HFF-Myc (cell line): ENCODE measurements at regions not wholly inside any gene's neighbourhood (a gene's known extent, or its start where the extent isn't known, plus 50 kb on each side); places are given as distances from the start of the nearest gene placed in this dataset.

Experiments used
- DNase-seq: peaks from one replicate; pipeline ENCODE4 v3.0.0-alpha.2; 2011; ENCODE audit warnings: low read depth; ENCODE audit errors: extremely low read depth
- H3K4me3 ChIP-seq: replicated peaks from 2 replicates; pipeline ENCODE4 v1.5.1; 2011; ENCODE audit warnings: low read depth, mild to moderate bottlenecking, control low read depth, low read length
- TF ChIP-seq, protein P1 (sequence below): IDR thresholded peaks from 2 replicates; pipeline ENCODE4 v1.5.1; 2012; ENCODE audit warnings: mild to moderate bottlenecking, low read depth, low read length, control low read depth; ENCODE audit errors: missing control alignments

DNA sequence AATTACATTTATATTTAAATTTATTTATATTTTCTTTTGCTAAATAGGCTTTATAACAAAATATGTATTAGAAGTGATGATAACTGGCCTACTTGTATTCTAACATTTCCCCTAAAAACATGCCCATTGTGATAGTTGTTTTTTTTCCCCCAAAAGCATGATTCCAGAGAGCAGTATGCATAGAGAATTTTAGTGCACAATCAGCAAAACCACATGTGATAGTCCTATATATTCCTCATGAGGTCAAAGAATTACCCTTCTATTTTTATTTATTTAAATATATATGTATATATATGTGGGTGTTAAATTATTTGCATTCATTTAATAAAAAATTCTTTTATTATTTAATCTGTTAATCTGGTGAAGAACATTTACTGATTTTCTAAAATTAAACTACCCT, 78.2 kb upstream of the TLL1 start:
- no peak for DNase-seq
- TF ChIP-seq, protein P1, sequence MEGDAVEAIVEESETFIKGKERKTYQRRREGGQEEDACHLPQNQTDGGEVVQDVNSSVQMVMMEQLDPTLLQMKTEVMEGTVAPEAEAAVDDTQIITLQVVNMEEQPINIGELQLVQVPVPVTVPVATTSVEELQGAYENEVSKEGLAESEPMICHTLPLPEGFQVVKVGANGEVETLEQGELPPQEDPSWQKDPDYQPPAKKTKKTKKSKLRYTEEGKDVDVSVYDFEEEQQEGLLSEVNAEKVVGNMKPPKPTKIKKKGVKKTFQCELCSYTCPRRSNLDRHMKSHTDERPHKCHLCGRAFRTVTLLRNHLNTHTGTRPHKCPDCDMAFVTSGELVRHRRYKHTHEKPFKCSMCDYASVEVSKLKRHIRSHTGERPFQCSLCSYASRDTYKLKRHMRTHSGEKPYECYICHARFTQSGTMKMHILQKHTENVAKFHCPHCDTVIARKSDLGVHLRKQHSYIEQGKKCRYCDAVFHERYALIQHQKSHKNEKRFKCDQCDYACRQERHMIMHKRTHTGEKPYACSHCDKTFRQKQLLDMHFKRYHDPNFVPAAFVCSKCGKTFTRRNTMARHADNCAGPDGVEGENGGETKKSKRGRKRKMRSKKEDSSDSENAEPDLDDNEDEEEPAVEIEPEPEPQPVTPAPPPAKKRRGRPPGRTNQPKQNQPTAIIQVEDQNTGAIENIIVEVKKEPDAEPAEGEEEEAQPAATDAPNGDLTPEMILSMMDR, result no peak
- H3K4me3 ChIP-seq, result no peak overlapping the region

DNA sequence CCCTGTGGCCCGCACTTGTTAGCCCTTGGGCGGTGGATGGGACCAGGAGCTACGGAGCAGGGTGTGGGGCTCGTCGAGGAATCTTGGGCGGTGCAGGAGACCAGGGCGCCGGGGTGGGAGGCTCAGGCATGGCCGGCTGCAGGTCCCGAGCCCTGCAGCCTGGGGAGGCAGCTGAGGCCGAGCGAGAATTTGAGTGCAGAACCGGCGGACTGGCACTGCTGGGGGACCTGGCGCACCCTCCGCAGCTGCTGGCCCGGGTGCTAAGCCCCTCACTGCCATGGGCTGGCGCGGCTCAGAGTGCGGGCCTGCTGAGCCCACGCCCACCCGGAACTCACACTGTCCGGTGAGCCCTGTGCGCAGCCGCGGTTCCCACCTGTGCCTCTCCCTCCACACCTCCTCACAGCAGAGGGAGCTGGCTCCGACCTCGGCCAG, 73.6 kb upstream of the TLL1 start:
- H3K4me3 ChIP-seq, result no peak overlapping the region
- DNase-seq, result no peak
- TF ChIP-seq, protein P1, result no peak

DNA sequence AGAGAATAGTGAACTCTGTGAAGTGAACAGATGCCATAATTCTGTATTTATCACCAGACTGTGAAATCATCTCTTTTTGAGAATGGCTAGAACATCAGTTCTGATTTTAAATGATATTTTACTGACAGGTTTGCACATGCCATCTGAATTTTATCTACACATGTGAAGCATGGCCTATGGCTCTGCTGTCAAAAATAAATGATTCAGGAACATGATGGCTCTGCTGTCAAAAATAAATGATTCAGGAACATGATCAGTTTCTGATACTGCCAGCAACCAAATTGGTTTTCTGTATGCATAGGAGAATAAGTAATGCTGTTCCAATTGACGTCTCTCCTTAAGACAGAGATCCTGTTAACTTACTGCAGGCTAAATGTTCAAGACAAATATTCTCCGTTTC, 70.6 kb upstream of the TLL1 start:
- TF ChIP-seq, protein P1, result no peak
- H3K4me3 ChIP-seq, result no peak overlapping the region
- DNase-seq, result no peak

DNA sequence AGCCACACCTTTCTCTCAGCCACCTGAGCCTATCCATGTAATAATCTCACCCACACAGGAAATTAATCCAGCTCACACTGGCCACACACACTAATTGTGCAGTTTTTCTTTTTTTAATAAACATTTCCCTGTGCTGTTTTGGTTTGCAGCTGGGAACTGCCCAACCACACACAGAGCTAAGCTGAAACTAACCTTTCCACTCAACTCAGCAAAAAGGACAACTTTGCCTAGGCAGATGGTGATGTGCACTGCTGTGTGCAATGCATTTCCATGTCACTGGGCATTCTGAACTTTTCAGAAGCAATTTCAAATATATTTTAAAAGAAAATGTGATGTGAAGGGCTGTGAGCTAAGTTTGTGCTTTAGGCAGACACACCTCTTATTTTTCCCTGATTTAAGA, 70.0 kb upstream of the TLL1 start:
- TF ChIP-seq, protein P1, result no peak
- no peak for DNase-seq
- no peak overlapping the region for H3K4me3 ChIP-seq

DNA sequence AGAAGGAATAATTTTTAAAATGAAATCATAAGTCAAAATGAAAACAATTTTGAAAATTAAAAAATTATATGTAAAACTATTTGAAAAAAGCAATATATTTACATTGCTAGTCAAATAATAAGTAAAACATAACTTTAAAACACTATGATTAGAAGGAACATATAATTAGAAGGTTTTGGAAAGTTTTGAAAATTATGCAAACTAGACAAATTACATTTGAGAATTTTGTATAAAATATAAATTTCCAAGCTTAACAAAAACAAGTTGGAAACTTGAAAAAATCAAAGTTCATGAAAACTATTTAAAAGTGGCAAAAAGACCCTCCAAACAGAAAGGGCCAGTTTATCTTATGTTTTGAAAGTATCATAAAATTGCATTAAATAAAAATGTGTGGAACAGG, 67.6 kb upstream of the TLL1 start:
- no peak for DNase-seq
- H3K4me3 ChIP-seq, result no peak overlapping the region
- TF ChIP-seq, protein P1, result no peak

DNA sequence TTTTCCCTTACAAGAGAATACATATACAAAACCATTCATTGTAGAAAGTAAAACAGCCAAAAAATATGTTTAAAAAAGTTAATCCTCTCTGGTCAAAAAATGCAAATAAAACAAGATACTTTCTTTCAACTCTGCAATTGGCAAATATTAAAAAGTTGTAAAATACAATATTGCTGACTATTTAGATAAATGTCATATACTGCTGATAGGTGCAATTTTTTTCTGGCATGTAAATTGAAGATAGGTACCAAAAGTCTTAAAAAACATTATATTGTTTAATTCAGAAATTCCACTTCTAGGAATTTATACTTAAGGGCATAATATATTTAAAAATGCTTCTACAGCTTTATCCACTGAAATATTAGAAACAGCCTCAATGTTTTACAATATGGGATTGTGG, 66.4 kb upstream of the TLL1 start:
- no peak overlapping the region for H3K4me3 ChIP-seq
- DNase-seq, result no peak
- TF ChIP-seq, protein P1, result no peak

DNA sequence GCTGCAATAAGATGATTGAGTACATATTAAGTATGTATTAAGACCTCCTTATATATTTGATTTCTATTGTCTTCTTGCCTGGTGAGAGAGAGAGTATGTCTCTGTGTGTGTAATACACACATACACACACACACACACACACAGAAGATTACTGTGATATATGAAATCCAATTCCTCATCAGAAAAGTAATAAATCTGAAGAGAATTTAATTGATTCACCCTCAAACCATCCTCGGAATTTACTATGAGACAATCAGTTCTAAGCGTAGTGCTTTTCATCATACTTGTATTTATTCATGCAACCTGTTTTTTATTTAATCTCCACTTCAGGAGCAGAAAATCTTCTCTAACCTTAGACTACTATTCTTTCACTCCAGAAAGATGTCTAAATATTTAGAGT, 62.3 kb upstream of the TLL1 start:
- TF ChIP-seq, protein P1, result no peak
- H3K4me3 ChIP-seq, result no peak overlapping the region
- no peak for DNase-seq
